GM06990 (cell line): ENCODE measurements at regions not wholly inside any gene's neighbourhood (a gene's known extent, or its start where the extent isn't known, plus 50 kb on each side); places are given as distances from the start of the nearest gene placed in this dataset.

ENCODE experiments used
- DNase-seq: peaks from one replicate; pipeline ENCODE4 v3.0.0-alpha.2; 2011; ENCODE audit not compliant: insufficient read length; ENCODE audit errors: extremely low read depth
- H3K27me3 ChIP-seq: replicated peaks from 2 replicates; pipeline ENCODE4 v1.6.0; 2011; ENCODE audit warnings: low read length; ENCODE audit not compliant: control insufficient read depth, insufficient read depth
- H3K36me3 ChIP-seq: 2 replicates; pipeline ENCODE4 v1.5.1; 2011; ENCODE audit warnings: low read length; ENCODE audit not compliant: control insufficient read depth, insufficient read depth
- H3K4me3 ChIP-seq: replicated peaks from 2 replicates; pipeline ENCODE4 v1.5.1; 2011; ENCODE audit warnings: low read depth, mild to moderate bottlenecking, control low read depth, low read length
- TF ChIP-seq, protein P1 (sequence below): IDR thresholded peaks from 2 replicates; pipeline ENCODE4 v1.5.1; 2011; ENCODE audit warnings: low read length, control low read depth, mild to moderate bottlenecking, inconsistent platforms; ENCODE audit not compliant: insufficient read depth, poor library complexity, severe bottlenecking

DNA sequence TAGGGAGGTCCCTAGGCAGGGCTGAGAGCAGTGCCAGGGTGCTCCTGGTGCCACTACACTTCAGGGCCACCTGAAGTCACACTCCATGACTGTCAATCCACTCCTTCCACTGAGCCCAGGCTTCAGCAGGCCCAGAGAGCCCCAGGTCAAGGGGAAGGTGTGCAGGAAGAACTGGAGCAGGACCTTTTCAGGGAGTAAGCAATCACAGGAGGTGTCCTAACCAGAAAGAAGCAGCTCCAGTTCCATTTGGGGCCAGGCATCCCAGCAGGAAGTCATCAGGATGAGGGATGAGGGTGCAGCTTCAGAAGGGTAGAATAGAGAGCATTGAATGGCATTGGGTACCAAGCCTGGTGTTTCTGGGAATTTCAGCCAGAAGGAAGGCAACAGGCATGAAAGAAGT, 556.5 kb downstream of the INSC start:
- Histone ChIP-seq H3K4me3 (no peak overlapping the region), H3K36me3 (no peaks in the 10 kb centered on the region), H3K27me3 (no peaks in the 10 kb centered on the region)
- TF ChIP-seq, protein P1, sequence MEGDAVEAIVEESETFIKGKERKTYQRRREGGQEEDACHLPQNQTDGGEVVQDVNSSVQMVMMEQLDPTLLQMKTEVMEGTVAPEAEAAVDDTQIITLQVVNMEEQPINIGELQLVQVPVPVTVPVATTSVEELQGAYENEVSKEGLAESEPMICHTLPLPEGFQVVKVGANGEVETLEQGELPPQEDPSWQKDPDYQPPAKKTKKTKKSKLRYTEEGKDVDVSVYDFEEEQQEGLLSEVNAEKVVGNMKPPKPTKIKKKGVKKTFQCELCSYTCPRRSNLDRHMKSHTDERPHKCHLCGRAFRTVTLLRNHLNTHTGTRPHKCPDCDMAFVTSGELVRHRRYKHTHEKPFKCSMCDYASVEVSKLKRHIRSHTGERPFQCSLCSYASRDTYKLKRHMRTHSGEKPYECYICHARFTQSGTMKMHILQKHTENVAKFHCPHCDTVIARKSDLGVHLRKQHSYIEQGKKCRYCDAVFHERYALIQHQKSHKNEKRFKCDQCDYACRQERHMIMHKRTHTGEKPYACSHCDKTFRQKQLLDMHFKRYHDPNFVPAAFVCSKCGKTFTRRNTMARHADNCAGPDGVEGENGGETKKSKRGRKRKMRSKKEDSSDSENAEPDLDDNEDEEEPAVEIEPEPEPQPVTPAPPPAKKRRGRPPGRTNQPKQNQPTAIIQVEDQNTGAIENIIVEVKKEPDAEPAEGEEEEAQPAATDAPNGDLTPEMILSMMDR, result no peak
- no peak for DNase-seq

GRCh38 chr11:15672825-15673224, 558.1 kb downstream of the INSC start:
- no peaks in the 10 kb centered on the region for H3K27me3 ChIP-seq
- H3K4me3 ChIP-seq, result no peak overlapping the region
- no peaks in the 10 kb centered on the region for H3K36me3 ChIP-seq
- no peak for DNase-seq
- TF ChIP-seq, protein P1, result no peak

GRCh38 chr11:15673408-15673831, 558.7 kb downstream of the INSC start:
- TF ChIP-seq, protein P1, result no peak
- DNase-seq, result no peak
- H3K36me3 ChIP-seq, result no peaks in the 10 kb centered on the region

GRCh38 chr11:15674756-15675155, 560.0 kb downstream of the INSC start:
- no peaks in the 10 kb centered on the region for H3K27me3 ChIP-seq
- no peak for DNase-seq
- TF ChIP-seq, protein P1, result no peak
- H3K4me3 ChIP-seq, result no peak overlapping the region
- H3K36me3 ChIP-seq, result no peaks in the 10 kb centered on the region

More at GRCh38 chr11:15673408-15673831, 558.7 kb downstream of the INSC start:
- H3K27me3 ChIP-seq, result no peaks in the 10 kb centered on the region
- no peak overlapping the region for H3K4me3 ChIP-seq

DNA sequence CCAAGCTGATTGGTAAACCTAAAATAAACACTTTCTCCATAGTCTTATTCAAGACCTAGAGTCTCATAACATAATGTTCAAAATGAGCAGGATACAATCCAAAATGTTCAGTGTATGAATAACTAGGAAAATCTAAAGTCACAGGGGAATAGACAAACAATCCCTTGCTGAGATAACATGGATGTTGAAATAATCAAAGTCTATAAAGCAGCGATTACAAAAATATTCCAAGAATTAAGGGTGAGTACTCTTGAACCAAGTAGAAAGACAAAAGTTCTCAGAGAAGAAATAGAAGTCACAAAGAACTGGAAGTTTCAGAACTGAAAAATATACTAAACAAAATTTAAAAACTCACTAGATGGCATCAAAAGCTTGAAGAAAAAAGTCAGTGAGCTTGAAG, 561.0 kb downstream of the INSC start:
- TF ChIP-seq, protein P1, result no peak
- H3K36me3 ChIP-seq, result no peaks in the 10 kb centered on the region
- H3K27me3 ChIP-seq, result no peaks in the 10 kb centered on the region
- no peak overlapping the region for H3K4me3 ChIP-seq
- no peak for DNase-seq

DNA sequence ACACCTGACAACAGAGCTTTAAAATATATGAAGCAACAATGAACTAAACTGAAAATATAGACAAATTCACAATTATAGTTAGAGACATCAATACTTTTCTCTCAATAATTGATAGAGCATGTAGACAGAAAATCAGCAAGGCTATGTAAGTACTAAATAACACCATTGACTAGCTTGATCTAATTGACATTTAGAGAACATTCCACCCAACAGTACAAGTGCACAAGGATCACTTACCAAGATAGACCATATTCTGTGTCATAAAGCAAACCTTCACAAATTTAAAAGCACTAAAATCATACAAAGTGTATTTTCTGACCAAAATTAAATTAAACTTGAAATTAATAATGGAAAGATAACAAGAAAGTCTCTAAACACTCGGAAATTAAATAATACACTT, 562.5 kb downstream of the INSC start:
- H3K27me3 ChIP-seq, result no peaks in the 10 kb centered on the region
- no peak for DNase-seq
- H3K4me3 ChIP-seq, result no peak overlapping the region
- H3K36me3 ChIP-seq, result no peaks in the 10 kb centered on the region
- TF ChIP-seq, protein P1, result no peak
